HG03442 (cell line): ENCODE measurements at regions not wholly inside any gene's neighbourhood (a gene's known extent, or its start where the extent isn't known, plus 50 kb on each side); places are given as distances from the start of the nearest gene placed in this dataset.

Experiments used
- ATAC-seq: cut with Tn5 transposase; IDR thresholded peaks from one replicate; pipeline ENCODE4 v1.9.1; 2021; ENCODE audit warnings: mild to moderate bottlenecking, moderate library complexity; ENCODE audit not compliant: unreplicated experiment

GRCh38 chr7:156140896-156141295, 328.6 kb upstream of the SHH start:
- ATAC-seq: no peak

GRCh38 chr7:156140447-156140846, 328.2 kb upstream of the SHH start:
- ATAC-seq: no peak

- ATAC-seq: no peak
Measured at GRCh38 chr7:156139633-156140032, 327.4 kb upstream of the SHH start.

- no peak for ATAC-seq
Measured at GRCh38 chr7:156139112-156139511, 326.8 kb upstream of the SHH start.

GRCh38 chr7:156131881-156132280, 319.6 kb upstream of the SHH start:
- ATAC-seq: no peak

- no peak for ATAC-seq
Measured at GRCh38 chr7:156129522-156129921, 317.3 kb upstream of the SHH start.

- no peak for ATAC-seq
Measured at GRCh38 chr7:156128496-156128895, 316.2 kb upstream of the SHH start.

GRCh38 chr7:156127166-156128134, 315.2 kb upstream of the SHH start:
- ATAC-seq: no peak

- ATAC-seq: no peak
Measured at GRCh38 chr7:156125841-156126730, 313.8 kb upstream of the SHH start.

- no peak for ATAC-seq
Measured at GRCh38 chr7:156124356-156124755, 312.1 kb upstream of the SHH start.

GRCh38 chr7:156123362-156123761, 311.1 kb upstream of the SHH start:
- ATAC-seq: no peak

GRCh38 chr7:156122752-156123354, 310.6 kb upstream of the SHH start:
- no peak for ATAC-seq

- ATAC-seq: no peak
Measured at GRCh38 chr7:156121956-156122355, 309.7 kb upstream of the SHH start.

GRCh38 chr7:156121434-156121833, 309.2 kb upstream of the SHH start:
- no peak for ATAC-seq

GRCh38 chr7:156120552-156120951, 308.3 kb upstream of the SHH start:
- no peak for ATAC-seq

GRCh38 chr7:156119771-156120170, 307.5 kb upstream of the SHH start:
- no peak for ATAC-seq

GRCh38 chr7:156118248-156118645, 306.0 kb upstream of the SHH start:
- no peak for ATAC-seq

- no peak for ATAC-seq
Measured at GRCh38 chr7:156117542-156118247, 305.4 kb upstream of the SHH start.

- ATAC-seq: no peak
Measured at GRCh38 chr7:156116514-156117215, 304.4 kb upstream of the SHH start.

GRCh38 chr7:156115582-156115981, 303.3 kb upstream of the SHH start:
- ATAC-seq: no peak
